K562 (cell line): ENCODE measurements at regions not wholly inside any gene's neighbourhood (a gene's known extent, or its start where the extent isn't known, plus 50 kb on each side); places are given as distances from the start of the nearest gene placed in this dataset.

ENCODE experiments used
- ARID1B ChIP-seq: fragments of 450-650 bp; IDR thresholded peaks from 2 replicates; pipeline ENCODE4 v1.6.1; 2016; ENCODE audit warnings: antibody characterized with exemption, mild to moderate bottlenecking, inconsistent platforms
- ATF1 ChIP-seq, 2 experiments: fragments of 450-650 bp in 1 of 2; IDR thresholded peaks; 2 replicates each; pipeline ENCODE4 v1.6.1; 2016; ENCODE audit warnings: missing compliant biosample characterization in 1 of 2, missing genetic modification characterization in 1 of 2
- CBFA2T2 ChIP-seq: fragments of 450-650 bp; conservative IDR thresholded peaks from 2 replicates; pipeline ENCODE4 v1.6.1; 2017; ENCODE audit warnings: mild to moderate bottlenecking
- CHD7 ChIP-seq: fragments of 200-600 bp; sonication (generic); IDR thresholded peaks from one replicate; pipeline ENCODE4 v1.6.1; 2012; ENCODE audit warnings: mild to moderate bottlenecking, low read depth, low read length, inconsistent platforms
- CTBP1 ChIP-seq: fragments of 450-650 bp; IDR thresholded peaks from 2 replicates; pipeline ENCODE4 v1.6.1; 2016; ENCODE audit warnings: borderline replicate concordance
- DIDO1 ChIP-seq: fragments of 450-650 bp; IDR thresholded peaks from 2 replicates; pipeline ENCODE4 v1.6.1; 2016; ENCODE audit warnings: low read depth, missing biosample characterization, missing genetic modification characterization
- ELF1 ChIP-seq: fragments of 200-800 bp; sonication (Bioruptor generic); IDR thresholded peaks from 2 replicates; pipeline ENCODE4 v1.6.1; 2016; ENCODE audit warnings: missing genetic modification characterization, missing compliant biosample characterization
- ETV1 ChIP-seq: fragments of 450-650 bp; conservative IDR thresholded peaks from 2 replicates; pipeline ENCODE4 v1.6.1; 2016; ENCODE audit warnings: missing genetic modification characterization, control low read depth, low read depth, missing compliant biosample characterization
- FOSL1 ChIP-seq: fragments of 200-800 bp; sonication (Bioruptor generic); conservative IDR thresholded peaks from 2 replicates; pipeline ENCODE4 v1.6.1; 2016; ENCODE audit warnings: missing genetic modification characterization, missing compliant biosample characterization
- MEIS2 ChIP-seq: fragments of 450-650 bp; IDR thresholded peaks from 2 replicates; pipeline ENCODE4 v1.6.1; 2014; ENCODE audit warnings: mild to moderate bottlenecking; ENCODE audit not compliant: partially characterized antibody
- MYC ChIP-seq, 2 experiments: fragments of 250-450 bp in 1 of 2; sonication (Bioruptor Pico) in 1 of 2; IDR thresholded peaks; 2 replicates each; pipeline versions ENCODE4 v1.5.1 to v1.6.1; 2012 to 2021; ENCODE audit warnings: low read depth in 2 of 2, borderline replicate concordance in 1 of 2, improper control_type of control experiment in 1 of 2, low read length in 1 of 2, mild to moderate bottlenecking in 1 of 2, moderate library complexity in 1 of 2
- NFIC ChIP-seq: fragments of 450-650 bp; IDR thresholded peaks from 2 replicates; pipeline ENCODE4 v1.6.1; 2017; ENCODE audit warnings: mild to moderate bottlenecking, inconsistent platforms
- THRA ChIP-seq: fragments of 450-650 bp; IDR thresholded peaks from 2 replicates; pipeline ENCODE4 v1.6.1; 2017; ENCODE audit warnings: mild to moderate bottlenecking, moderate library complexity
- TRIM24 ChIP-seq, 2 experiments: fragments of 450-650 bp; IDR thresholded peaks; 2 replicates each; pipeline ENCODE4 v1.6.1; 2016

GRCh38 chr7:136034132-136034531, 57.0 kb upstream of the MTPN start (continued):
- TF ChIP-seq CHD7 (peak; percentile 56), THRA (peak; percentile 15; the same call in 1 of the 2 replicates), MEIS2 (peak; percentile 50), ATF1 (CRISPR knock-in tag; IDR thresholded peaks at IDR 0.05) (no peak), ATF1 (tag; IDR thresholded peaks at IDR 0.05) (0 out of 2 replicates have a peak, but pooled peaks have one; percentile 4), ARID1B (peak; percentile 67), ETV1 (tag) (peak; percentile 81), CBFA2T2 (peak; percentile 45), TRIM24 (IDR thresholded peaks at IDR 0.05) (0 out of 4 replicates have a peak, but pooled peaks of 1 of the 2 experiments have one; percentile 21), FOSL1 (tag) (no peak), NFIC (0 out of 2 replicates have a peak, but pooled peaks have one; percentile 10), CTBP1 (peak; percentile 87), MYC (IDR thresholded peaks at IDR 0.05; ENCODE audit: low read depth, low read length) (peak; percentile 52; the same call in 1 of the 2 replicates), MYC (CRISPR knock-in tag; IDR thresholded peaks at IDR 0.05; ENCODE audit: borderline replicate concordance, low read depth) (no peak), DIDO1 (tag) (no peak), ELF1 (tag) (0 out of 2 replicates have a peak, but pooled peaks have one; percentile 27)
